ENCODE measurements at regions not wholly inside any gene's neighbourhood (a gene's known extent, or its start where the extent isn't known, plus 50 kb on each side); places are given as distances from the start of the nearest gene placed in this dataset.

DNA sequence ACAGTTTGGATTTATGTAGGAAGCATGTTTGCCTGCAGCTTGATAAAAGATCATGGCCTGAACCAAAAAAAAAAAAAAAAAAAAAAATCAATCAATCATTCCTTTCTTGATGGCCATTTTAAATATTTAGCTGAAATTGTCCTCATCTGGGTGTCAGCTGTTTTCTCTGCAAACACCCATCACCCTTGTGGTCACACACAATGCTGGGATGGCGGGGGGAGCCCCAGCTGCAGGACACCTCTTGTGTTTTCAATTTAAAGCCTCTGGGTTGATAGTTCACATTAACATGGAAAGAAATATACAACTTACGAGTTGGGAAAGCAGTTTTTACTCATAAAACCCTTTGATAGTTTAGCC lies 160.4 kb downstream of the ZFP64 start:
- no peak for TF ChIP-seq EP300 (IDR thresholded peaks at IDR 0.05)
- TF ChIP-seq, protein P1, sequence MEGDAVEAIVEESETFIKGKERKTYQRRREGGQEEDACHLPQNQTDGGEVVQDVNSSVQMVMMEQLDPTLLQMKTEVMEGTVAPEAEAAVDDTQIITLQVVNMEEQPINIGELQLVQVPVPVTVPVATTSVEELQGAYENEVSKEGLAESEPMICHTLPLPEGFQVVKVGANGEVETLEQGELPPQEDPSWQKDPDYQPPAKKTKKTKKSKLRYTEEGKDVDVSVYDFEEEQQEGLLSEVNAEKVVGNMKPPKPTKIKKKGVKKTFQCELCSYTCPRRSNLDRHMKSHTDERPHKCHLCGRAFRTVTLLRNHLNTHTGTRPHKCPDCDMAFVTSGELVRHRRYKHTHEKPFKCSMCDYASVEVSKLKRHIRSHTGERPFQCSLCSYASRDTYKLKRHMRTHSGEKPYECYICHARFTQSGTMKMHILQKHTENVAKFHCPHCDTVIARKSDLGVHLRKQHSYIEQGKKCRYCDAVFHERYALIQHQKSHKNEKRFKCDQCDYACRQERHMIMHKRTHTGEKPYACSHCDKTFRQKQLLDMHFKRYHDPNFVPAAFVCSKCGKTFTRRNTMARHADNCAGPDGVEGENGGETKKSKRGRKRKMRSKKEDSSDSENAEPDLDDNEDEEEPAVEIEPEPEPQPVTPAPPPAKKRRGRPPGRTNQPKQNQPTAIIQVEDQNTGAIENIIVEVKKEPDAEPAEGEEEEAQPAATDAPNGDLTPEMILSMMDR (IDR thresholded peaks at IDR 0.05), result no peak

All from tibial nerve (tissue), 4 donors.